Upper lobe of left lung (tissue), 6 donors: ENCODE measurements at regions not wholly inside any gene's neighbourhood (a gene's known extent, or its start where the extent isn't known, plus 50 kb on each side); places are given as distances from the start of the nearest gene placed in this dataset.

ENCODE experiments used
- ATAC-seq, 2 donors: fragments of 200-7000 bp; cut with Tn5 transposase; one replicate each; pipeline ENCODE4 v1.9.1; 2022; ENCODE audit warnings: mild to moderate bottlenecking in 2 of 2, moderate library complexity in 2 of 2; ENCODE audit not compliant: low FRiP score in 2 of 2
- DNase-seq, 2 donors: peaks; one replicate each; pipeline ENCODE4 v3.0.0-alpha.2; 2019 to 2020
- H3K27ac ChIP-seq, 4 donors: fragments of 200-600 bp; sonication (generic); one replicate each; pipeline ENCODE4 v1.5.1; 2016 to 2019
- H3K27me3 ChIP-seq, 4 donors: fragments of 200-600 bp; sonication (generic); one replicate each; pipeline ENCODE4 v1.5.1; 2017 to 2019
- H3K36me3 ChIP-seq, 4 donors: fragments of 200-600 bp; sonication (generic); one replicate each; pipeline ENCODE4 v1.5.1; 2016 to 2019
- H3K4me1 ChIP-seq, 4 donors: fragments of 200-600 bp; sonication (generic); one replicate each; pipeline ENCODE4 v1.5.1; 2018 to 2019
- H3K4me3 ChIP-seq, 4 donors: fragments of 200-600 bp; sonication (generic); one replicate each; pipeline ENCODE4 v1.5.1; 2017 to 2019; ENCODE audit warnings: mild to moderate bottlenecking in 2 of 4, moderate library complexity in 1 of 4
- H3K9me3 ChIP-seq, 4 donors: fragments of 200-600 bp; sonication (generic); one replicate each; pipeline ENCODE4 v1.5.1; 2018 to 2019
- EP300 ChIP-seq, 4 donors: sonication (generic); formaldehyde crosslinking; IDR thresholded peaks; one replicate each; pipeline ENCODE4 v1.5.1; 2017; ENCODE audit warnings: antibody characterized with exemption in 4 of 4, control low read depth in 2 of 4
- POLR2A ChIP-seq, 4 donors: fragments of 450-650 bp; IDR thresholded peaks; one replicate each; pipeline ENCODE4 v1.5.1; 2016 to 2017; ENCODE audit warnings: antibody characterized with exemption in 4 of 4, mild to moderate bottlenecking in 2 of 4
- POLR2AphosphoS5 ChIP-seq, 2 donors: sonication (generic); formaldehyde crosslinking; IDR thresholded peaks; one replicate each; pipeline ENCODE4 v1.5.1; 2017; ENCODE audit warnings: antibody characterized with exemption in 2 of 2
- WGBS, 2 donors: methylation state at CpG; one replicate each; pipeline ENCODE4 v1.1.5; 2017 to 2018; 5-methylcytosine and 5-hydroxymethylcytosine counted together
- TF ChIP-seq, protein P1 (sequence below), 6 experiments: fragments of 450-650 bp in 4 of 6; fragments of 200-600 bp in 2 of 6; sonication (generic) in 2 of 6; IDR thresholded peaks; one replicate each; pipeline ENCODE4 v1.5.1; 2016 to 2019; ENCODE audit warnings: antibody characterized with exemption in 6 of 6
- donor health status: DM: no; HTN: no; CAD: no; lungs with moderate emphysema.
- donor health status: DM: no; HTN: yes; CAD: no; lungs with severe emphysema.

DNA sequence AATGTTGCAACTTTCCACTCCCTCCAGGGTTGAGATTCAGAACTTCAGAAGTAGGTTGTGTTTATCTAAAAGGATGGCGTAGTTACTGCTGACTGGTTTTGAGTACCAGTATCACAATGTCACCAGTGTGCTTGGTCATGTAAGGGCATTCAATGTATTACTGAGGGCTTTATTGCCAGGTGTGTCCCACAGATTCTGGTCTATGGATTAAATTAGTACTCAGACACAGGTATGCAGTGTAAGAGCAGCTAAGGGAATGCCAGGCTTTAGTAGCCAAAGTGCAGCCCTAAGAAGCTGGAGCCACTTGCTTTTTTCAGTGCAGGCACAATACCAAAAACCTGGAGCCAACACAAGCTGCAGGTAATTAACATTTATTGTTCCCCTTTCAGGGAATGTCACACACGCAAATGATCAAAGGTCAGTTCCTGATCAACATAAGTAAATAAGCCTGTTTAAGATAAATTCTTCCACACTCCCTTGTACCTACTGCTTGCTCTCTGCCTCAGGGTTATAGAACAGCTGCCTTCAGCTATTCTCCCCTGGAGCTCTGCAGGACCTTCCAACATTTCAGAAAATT, 130.1 kb upstream of the ZNF91 start:
- WGBS, 2 donors, result 75 to 76% methylated on average over 2 of the region's 2 CpGs
- Histone ChIP-seq H3K27me3 (no peaks in the 10 kb centered on the region), H3K27ac (no peak overlapping the region), H3K4me1 (no peaks in the 10 kb centered on the region), H3K4me3 (no peak overlapping the region), H3K36me3 (no peaks in the 10 kb centered on the region), H3K9me3 (peaks cover 0 to 13% (median 3%) of the 10 kb centered on the region in 4 donors)
- ATAC-seq (no peak), DNase-seq (no peak)
- TF ChIP-seq EP300 (IDR thresholded peaks at IDR 0.05) (no peak), POLR2AphosphoS5 (IDR thresholded peaks at IDR 0.05) (no peak), POLR2A (IDR thresholded peaks at IDR 0.05) (no peak)
- TF ChIP-seq, protein P1, sequence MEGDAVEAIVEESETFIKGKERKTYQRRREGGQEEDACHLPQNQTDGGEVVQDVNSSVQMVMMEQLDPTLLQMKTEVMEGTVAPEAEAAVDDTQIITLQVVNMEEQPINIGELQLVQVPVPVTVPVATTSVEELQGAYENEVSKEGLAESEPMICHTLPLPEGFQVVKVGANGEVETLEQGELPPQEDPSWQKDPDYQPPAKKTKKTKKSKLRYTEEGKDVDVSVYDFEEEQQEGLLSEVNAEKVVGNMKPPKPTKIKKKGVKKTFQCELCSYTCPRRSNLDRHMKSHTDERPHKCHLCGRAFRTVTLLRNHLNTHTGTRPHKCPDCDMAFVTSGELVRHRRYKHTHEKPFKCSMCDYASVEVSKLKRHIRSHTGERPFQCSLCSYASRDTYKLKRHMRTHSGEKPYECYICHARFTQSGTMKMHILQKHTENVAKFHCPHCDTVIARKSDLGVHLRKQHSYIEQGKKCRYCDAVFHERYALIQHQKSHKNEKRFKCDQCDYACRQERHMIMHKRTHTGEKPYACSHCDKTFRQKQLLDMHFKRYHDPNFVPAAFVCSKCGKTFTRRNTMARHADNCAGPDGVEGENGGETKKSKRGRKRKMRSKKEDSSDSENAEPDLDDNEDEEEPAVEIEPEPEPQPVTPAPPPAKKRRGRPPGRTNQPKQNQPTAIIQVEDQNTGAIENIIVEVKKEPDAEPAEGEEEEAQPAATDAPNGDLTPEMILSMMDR (IDR thresholded peaks at IDR 0.05), result no peak

GRCh38 chr19:23523863-23524262, 128.6 kb upstream of the ZNF91 start:
- ATAC-seq (no peak), DNase-seq (no peak)
- Histone ChIP-seq H3K27me3 (no peaks in the 10 kb centered on the region), H3K4me3 (no peak overlapping the region), H3K36me3 (no peaks in the 10 kb centered on the region), H3K9me3 (peaks cover 0 to 10% (median 3%) of the 10 kb centered on the region in 4 donors), H3K4me1 (no peaks in the 10 kb centered on the region), H3K27ac (no peak overlapping the region)
- TF ChIP-seq POLR2AphosphoS5 (IDR thresholded peaks at IDR 0.05) (no peak), EP300 (IDR thresholded peaks at IDR 0.05) (no peak), POLR2A (IDR thresholded peaks at IDR 0.05) (no peak)
- TF ChIP-seq, protein P1 (IDR thresholded peaks at IDR 0.05), result no peak

DNA sequence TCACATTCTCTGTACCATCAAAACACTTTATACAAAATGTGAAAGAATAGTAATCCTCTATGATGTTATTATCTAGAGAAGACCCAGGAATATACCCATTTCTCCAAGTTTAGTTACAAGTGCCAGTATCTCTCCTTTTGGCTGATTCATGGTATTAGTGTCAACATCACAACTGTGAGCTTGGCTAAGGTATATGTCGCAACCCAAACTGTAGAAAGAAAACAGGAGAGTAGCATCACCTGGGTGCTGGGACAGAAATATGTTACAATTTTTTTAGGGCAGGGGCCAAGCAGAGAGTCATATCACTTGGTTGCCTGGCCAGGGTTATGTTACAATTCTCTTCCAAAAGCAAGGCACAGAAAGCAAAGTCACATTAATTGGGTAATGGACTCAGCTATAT, 127.2 kb upstream of the ZNF91 start:
- Histone ChIP-seq H3K27me3 (no peaks in the 10 kb centered on the region), H3K4me1 (no peaks in the 10 kb centered on the region), H3K36me3 (no peaks in the 10 kb centered on the region), H3K4me3 (no peak overlapping the region), H3K27ac (no peak overlapping the region), H3K9me3 (no peaks in the 10 kb centered on the region)
- TF ChIP-seq POLR2A (IDR thresholded peaks at IDR 0.05) (no peak), EP300 (IDR thresholded peaks at IDR 0.05) (no peak), POLR2AphosphoS5 (IDR thresholded peaks at IDR 0.05) (no peak)
- TF ChIP-seq, protein P1 (IDR thresholded peaks at IDR 0.05), result no peak
- ATAC-seq, result no peak
- DNase-seq, result no peak
- WGBS, 2 donors, result 87 to 94% methylated on average over 1 of the region's 1 CpG

DNA sequence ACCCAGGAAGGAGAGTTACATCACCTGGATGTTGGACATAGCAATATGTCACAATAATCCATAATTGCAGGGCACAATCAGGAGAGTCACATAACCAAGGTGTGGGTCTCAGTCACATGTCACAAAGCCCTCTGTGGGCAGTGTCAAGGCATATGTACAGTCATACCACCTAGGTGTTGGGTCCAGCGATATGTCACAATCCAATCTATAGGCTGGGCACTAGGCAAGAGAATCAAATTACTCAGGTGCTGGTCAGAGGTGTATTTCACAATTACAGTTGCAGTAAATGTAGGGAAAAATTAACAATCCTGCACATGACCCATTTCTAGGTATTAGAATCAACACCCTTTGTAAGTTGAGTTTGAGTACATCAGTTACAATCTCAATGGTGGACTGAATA, 126.2 kb upstream of the ZNF91 start:
- no peaks in the 10 kb centered on the region for H3K36me3 ChIP-seq
- H3K4me1 ChIP-seq, result no peaks in the 10 kb centered on the region
- 100% methylated on average over 1 of the region's 1 CpG for WGBS, 2 donors
- no peaks in the 10 kb centered on the region for H3K9me3 ChIP-seq
- no peak overlapping the region for H3K27ac ChIP-seq
- H3K4me3 ChIP-seq, result no peak overlapping the region
- no peak for DNase-seq
- no peaks in the 10 kb centered on the region for H3K27me3 ChIP-seq
- ATAC-seq, result no peak
- TF ChIP-seq POLR2AphosphoS5 (IDR thresholded peaks at IDR 0.05) (no peak), EP300 (IDR thresholded peaks at IDR 0.05) (no peak), POLR2A (IDR thresholded peaks at IDR 0.05) (no peak)
- TF ChIP-seq, protein P1 (IDR thresholded peaks at IDR 0.05), result no peak

- TF ChIP-seq EP300 (IDR thresholded peaks at IDR 0.05), result no peak
- TF ChIP-seq, protein P1 (IDR thresholded peaks at IDR 0.05), result no peak
- TF ChIP-seq POLR2A (IDR thresholded peaks at IDR 0.05), result no peak
- no peak for TF ChIP-seq POLR2AphosphoS5 (IDR thresholded peaks at IDR 0.05)
- Histone ChIP-seq H3K4me1 (no peaks in the 10 kb centered on the region), H3K9me3 (no peaks in the 10 kb centered on the region), H3K4me3 (no peak overlapping the region), H3K36me3 (no peaks in the 10 kb centered on the region), H3K27ac (no peak overlapping the region), H3K27me3 (no peaks in the 10 kb centered on the region)
- ATAC-seq, result no peak
- WGBS, 2 donors, result 70 to 88% methylated on average over 2 of the region's 2 CpGs
- DNase-seq, result no peak
These were observed 125.2 kb upstream of the ZNF91 start for GRCh38 chr19:23520441-23520840.
